ENCODE measurements at regions not wholly inside any gene's neighbourhood (a gene's known extent, or its start where the extent isn't known, plus 50 kb on each side); places are given as distances from the start of the nearest gene placed in this dataset.

DNA sequence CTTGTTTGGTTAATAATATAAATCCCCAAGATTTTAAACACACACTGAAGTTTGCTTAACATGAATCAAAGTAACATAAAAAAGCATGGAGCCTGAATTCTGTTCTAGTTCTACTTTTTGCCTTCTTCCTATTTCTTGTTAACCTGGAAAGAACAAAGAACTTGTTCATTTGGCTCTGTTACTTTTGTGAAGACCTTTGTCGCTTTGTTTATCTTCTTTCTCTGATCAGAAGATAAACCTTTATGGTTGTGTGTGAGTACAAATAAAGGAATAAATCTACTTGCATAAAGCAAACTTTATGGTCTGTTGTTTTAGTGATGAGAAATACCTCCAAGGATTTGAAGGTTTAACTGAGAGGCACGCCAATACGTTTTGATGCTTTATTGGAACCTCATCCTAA, 210.1 kb upstream of the SATB1 start:
- DNase-seq: no peak
- H3K36me3 ChIP-seq: no peaks in the 10 kb centered on the region
- H3K27ac ChIP-seq: no peak overlapping the region
- intact Hi-C loops (cut with DNase I): no loop called here
- TF ChIP-seq CTCF (IDR thresholded peaks at IDR 0.05) (no peak), EP300 (IDR thresholded peaks at IDR 0.05) (no peak), POLR2A (IDR thresholded peaks at IDR 0.05) (no peak), POLR2AphosphoS5 (IDR thresholded peaks at IDR 0.05) (no peak)
- H3K9me3 ChIP-seq: no peaks in the 10 kb centered on the region
- no peaks in the 10 kb centered on the region for H3K27me3 ChIP-seq
- no peaks in the 10 kb centered on the region for H3K4me1 ChIP-seq
- 7 to 50% methylated on average over 3 of the region's 3 CpGs for WGBS, 2 donors
- no peak overlapping the region for H3K4me3 ChIP-seq

DNA sequence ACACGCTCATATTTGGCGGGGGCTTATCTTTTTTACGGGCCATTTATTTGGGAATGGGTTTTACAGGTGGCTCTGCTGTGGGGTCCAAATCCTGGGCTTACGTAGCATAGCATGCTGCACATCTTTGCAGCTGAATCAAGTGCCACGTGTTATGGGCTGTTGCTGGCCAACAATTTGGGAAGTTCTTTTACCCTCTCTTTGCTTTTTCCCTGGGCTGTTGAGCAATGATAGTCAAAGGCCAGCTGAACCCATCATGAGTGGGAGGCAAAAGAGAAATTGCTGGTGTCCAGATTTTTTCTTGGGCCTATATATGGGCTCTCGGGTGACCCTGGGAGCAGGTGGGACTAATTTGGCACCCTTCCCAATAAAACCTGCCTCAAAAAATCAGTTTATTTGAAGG, 209.3 kb upstream of the SATB1 start:
- DNase-seq: no peak
- H3K4me1 ChIP-seq: no peaks in the 10 kb centered on the region
- 59 to 77% methylated on average over 6 of the region's 6 CpGs for WGBS, 2 donors
- no peaks in the 10 kb centered on the region for H3K27me3 ChIP-seq
- no peaks in the 10 kb centered on the region for H3K36me3 ChIP-seq
- intact Hi-C loops (cut with DNase I): no loop called here
- no peaks in the 10 kb centered on the region for H3K9me3 ChIP-seq
- no peak overlapping the region for H3K27ac ChIP-seq
- TF ChIP-seq CTCF (IDR thresholded peaks at IDR 0.05): no peak
- no peak for TF ChIP-seq POLR2A (IDR thresholded peaks at IDR 0.05)
- TF ChIP-seq EP300 (IDR thresholded peaks at IDR 0.05): no peak
- TF ChIP-seq POLR2AphosphoS5 (IDR thresholded peaks at IDR 0.05): no peak
- no peak overlapping the region for H3K4me3 ChIP-seq

DNA sequence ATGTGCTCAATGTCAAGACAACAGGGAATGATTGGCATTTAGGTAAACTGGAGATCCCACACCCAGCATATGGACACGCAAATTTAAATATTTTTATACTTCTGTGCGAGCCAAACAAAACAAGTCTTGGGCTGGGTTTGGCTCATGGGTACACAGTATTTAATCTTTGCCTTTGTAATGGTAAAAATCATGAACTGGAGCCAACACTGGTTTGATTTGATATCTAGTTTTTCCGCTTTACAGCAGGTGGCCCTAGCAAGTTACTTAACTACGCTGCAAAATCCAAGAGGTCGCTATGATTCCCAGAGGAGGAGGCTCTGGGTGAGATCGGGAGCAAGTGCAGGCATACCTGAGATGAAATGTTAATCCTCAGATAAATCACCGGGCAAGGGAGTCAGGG, 207.9 kb upstream of the SATB1 start:
- intact Hi-C loops (cut with DNase I): no loop called here
- no peak for TF ChIP-seq EP300 (IDR thresholded peaks at IDR 0.05)
- TF ChIP-seq CTCF (IDR thresholded peaks at IDR 0.05): no peak
- no peak for TF ChIP-seq POLR2A (IDR thresholded peaks at IDR 0.05)
- TF ChIP-seq POLR2AphosphoS5 (IDR thresholded peaks at IDR 0.05): no peak

GRCh38 chr3:18630295-18630694, 205.2 kb upstream of the SATB1 start:
- Histone ChIP-seq H3K4me1 (no peaks in the 10 kb centered on the region), H3K36me3 (no peaks in the 10 kb centered on the region), H3K9me3 (no peaks in the 10 kb centered on the region), H3K27ac (no peak overlapping the region), H3K27me3 (no peaks in the 10 kb centered on the region), H3K4me3 (no peak overlapping the region)
- 90 to 96% methylated on average over 4 of the region's 4 CpGs for WGBS, 2 donors
- no peak for DNase-seq
- TF ChIP-seq EP300 (IDR thresholded peaks at IDR 0.05) (no peak), POLR2AphosphoS5 (IDR thresholded peaks at IDR 0.05) (no peak), CTCF (IDR thresholded peaks at IDR 0.05) (no peak), POLR2A (IDR thresholded peaks at IDR 0.05) (no peak)
- intact Hi-C loops (cut with DNase I): no loop called here

More for the DNA sequence above, 207.9 kb upstream of the SATB1 start:
- Histone ChIP-seq H3K4me1 (no peaks in the 10 kb centered on the region), H3K4me3 (no peak overlapping the region), H3K27ac (no peak overlapping the region), H3K9me3 (no peaks in the 10 kb centered on the region), H3K36me3 (no peaks in the 10 kb centered on the region), H3K27me3 (no peaks in the 10 kb centered on the region)
- no peak for DNase-seq
- WGBS, 2 donors: 22 to 71% methylated on average over 7 of the region's 7 CpGs

GRCh38 chr3:18625085-18625484, 199.9 kb upstream of the SATB1 start:
- Histone ChIP-seq H3K27ac (no peak overlapping the region), H3K36me3 (no peaks in the 10 kb centered on the region), H3K27me3 (no peaks in the 10 kb centered on the region), H3K9me3 (no peaks in the 10 kb centered on the region), H3K4me3 (no peak overlapping the region), H3K4me1 (no peaks in the 10 kb centered on the region)
- TF ChIP-seq EP300 (IDR thresholded peaks at IDR 0.05): no peak
- no peak for DNase-seq
- WGBS, 2 donors: 92 to 93% methylated on average over 2 of the region's 2 CpGs
- intact Hi-C loops (cut with DNase I): no loop called here

Data from sigmoid colon (tissue), 6 donors.